ENCODE measurements at regions not wholly inside any gene's neighbourhood (a gene's known extent, or its start where the extent isn't known, plus 50 kb on each side); places are given as distances from the start of the nearest gene placed in this dataset.

DNA sequence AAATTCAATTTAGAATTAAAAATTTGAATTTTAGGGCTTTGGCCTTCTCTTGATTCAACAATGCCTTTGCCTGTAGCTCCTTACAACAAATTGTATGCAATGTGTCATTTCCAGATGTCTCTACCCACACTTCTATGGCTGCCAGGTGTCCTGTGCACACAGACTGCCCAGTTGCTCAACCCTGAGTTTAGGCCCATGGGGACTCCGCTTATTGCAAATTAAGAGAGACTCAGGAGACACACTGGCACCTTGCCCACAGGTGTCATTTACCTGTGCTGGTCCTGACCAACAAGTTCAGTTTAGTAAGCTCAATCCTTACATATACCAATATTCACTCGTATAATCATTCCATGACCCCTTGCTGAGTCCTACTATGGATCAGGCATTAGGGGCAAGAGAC, 236.1 kb downstream of the OMA1 start:
- ChIA-PET POLR2A (no interaction called here), CTCF (no interaction called here)
- intact Hi-C loops (cut with micrococcal nuclease): no loop called here
- Mint-ChIP-seq H3K27me3 (no peaks in the 10 kb centered on the region), H3K9me3 (no peaks in the 10 kb centered on the region), H3K36me3 (ENCODE audit: low read depth) (no peaks in the 10 kb centered on the region), H3K4me1 (no peaks in the 10 kb centered on the region), H3K4me3 (no peak overlapping the region), H3K27ac (no peak overlapping the region)
- DNase-seq: no peak
- no peak for ATAC-seq (ENCODE audit: low read depth)
- TF ChIP-seq, protein P1, sequence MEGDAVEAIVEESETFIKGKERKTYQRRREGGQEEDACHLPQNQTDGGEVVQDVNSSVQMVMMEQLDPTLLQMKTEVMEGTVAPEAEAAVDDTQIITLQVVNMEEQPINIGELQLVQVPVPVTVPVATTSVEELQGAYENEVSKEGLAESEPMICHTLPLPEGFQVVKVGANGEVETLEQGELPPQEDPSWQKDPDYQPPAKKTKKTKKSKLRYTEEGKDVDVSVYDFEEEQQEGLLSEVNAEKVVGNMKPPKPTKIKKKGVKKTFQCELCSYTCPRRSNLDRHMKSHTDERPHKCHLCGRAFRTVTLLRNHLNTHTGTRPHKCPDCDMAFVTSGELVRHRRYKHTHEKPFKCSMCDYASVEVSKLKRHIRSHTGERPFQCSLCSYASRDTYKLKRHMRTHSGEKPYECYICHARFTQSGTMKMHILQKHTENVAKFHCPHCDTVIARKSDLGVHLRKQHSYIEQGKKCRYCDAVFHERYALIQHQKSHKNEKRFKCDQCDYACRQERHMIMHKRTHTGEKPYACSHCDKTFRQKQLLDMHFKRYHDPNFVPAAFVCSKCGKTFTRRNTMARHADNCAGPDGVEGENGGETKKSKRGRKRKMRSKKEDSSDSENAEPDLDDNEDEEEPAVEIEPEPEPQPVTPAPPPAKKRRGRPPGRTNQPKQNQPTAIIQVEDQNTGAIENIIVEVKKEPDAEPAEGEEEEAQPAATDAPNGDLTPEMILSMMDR (IDR thresholded peaks at IDR 0.05): no peak

DNA sequence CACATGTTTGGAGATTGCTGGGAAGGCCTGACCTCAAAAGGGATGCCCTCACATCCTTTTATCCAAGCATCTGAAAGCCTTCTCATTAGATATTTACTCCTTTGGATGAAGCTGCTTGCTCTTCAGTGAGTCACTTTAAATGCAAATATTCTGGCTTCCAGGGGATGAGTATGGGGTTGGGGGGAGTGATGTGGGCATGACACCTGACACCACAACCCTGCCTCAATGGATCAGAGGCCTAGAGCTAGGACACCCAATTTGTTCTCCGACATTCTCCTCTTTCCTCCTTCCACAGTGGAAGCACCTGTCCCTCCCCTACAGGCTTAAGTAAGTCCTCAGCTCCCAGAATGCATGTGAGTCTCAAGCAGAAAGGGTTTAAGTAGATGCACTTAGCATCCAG, 238.3 kb downstream of the OMA1 start:
- Mint-ChIP-seq H3K4me3 (no peak overlapping the region), H3K27ac (no peak overlapping the region), H3K4me1 (no peaks in the 10 kb centered on the region), H3K36me3 (ENCODE audit: low read depth) (no peaks in the 10 kb centered on the region), H3K27me3 (no peaks in the 10 kb centered on the region), H3K9me3 (no peaks in the 10 kb centered on the region)
- intact Hi-C loops (cut with micrococcal nuclease): no loop called here
- DNase-seq: no peak
- no peak for ATAC-seq (ENCODE audit: low read depth)
- ChIA-PET POLR2A (interaction anchor here (0.7 kb wide), 1 partner anchor 14 kb away, joined by 4 read pairs; no protein-coding TSS in a partner anchor), CTCF (no interaction called here)
- TF ChIP-seq, protein P1 (IDR thresholded peaks at IDR 0.05): no peak

DNA sequence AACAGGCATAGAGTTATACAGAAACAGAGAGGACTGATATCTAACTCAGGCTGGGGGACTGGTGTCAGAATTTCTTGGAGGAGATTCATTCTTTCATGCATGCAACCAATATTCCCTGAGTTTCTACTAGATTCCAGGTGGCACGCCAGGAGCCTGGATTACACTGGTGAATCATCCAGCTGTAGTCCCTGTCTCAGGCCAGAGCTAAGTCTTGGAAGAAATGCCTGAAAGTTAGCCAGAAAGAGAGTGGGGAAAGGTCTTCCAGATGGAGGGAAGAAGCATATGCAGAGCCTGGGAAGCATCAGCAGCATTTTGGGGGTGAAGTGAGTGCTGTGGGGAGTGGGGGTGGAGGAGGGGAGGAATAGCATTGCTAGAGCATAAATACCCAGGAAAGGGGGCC, 239.1 kb downstream of the OMA1 start:
- ATAC-seq (ENCODE audit: low read depth): no peak
- TF ChIP-seq, protein P1 (IDR thresholded peaks at IDR 0.05): no peak
- ChIA-PET CTCF (no interaction called here), POLR2A (no interaction called here)
- no peaks in the 10 kb centered on the region for H3K4me1 Mint-ChIP-seq
- H3K4me3 Mint-ChIP-seq: no peak overlapping the region
- no peaks in the 10 kb centered on the region for H3K36me3 Mint-ChIP-seq (ENCODE audit: low read depth)
- no peak for DNase-seq
- H3K27me3 Mint-ChIP-seq: no peaks in the 10 kb centered on the region
- no peaks in the 10 kb centered on the region for H3K9me3 Mint-ChIP-seq
- intact Hi-C loops (cut with micrococcal nuclease): no loop called here
- no peak overlapping the region for H3K27ac Mint-ChIP-seq

DNA sequence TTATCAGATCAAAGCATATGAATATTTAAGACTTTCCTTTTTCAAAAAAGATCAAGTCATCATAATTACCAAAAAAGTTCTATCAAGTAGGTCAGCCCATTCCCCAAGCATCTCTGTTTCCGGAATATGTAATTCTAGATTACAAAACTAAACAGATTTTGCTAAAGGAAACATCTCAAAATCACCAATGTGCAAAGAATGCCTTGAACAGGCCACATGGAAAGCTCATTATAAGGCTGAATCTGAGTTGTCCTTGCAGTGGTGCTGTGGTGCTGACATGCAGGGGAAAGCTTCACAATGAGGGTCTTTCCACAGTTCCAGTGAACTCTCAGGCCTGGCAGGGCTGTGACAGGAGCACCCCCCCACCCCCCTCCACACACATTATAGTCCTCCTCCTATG, 240.9 kb downstream of the OMA1 start:
- no peak for ATAC-seq (ENCODE audit: low read depth)
- no peaks in the 10 kb centered on the region for H3K4me1 Mint-ChIP-seq
- CTCF ChIA-PET: no interaction called here
- no peak overlapping the region for H3K4me3 Mint-ChIP-seq
- intact Hi-C loops (cut with micrococcal nuclease): no loop called here
- H3K27me3 Mint-ChIP-seq: no peaks in the 10 kb centered on the region
- H3K36me3 Mint-ChIP-seq (ENCODE audit: low read depth): no peaks in the 10 kb centered on the region
- H3K27ac Mint-ChIP-seq: no peak overlapping the region
- DNase-seq: no peak
- POLR2A ChIA-PET: no interaction called here
- TF ChIP-seq, protein P1 (IDR thresholded peaks at IDR 0.05): no peak
- no peaks in the 10 kb centered on the region for H3K9me3 Mint-ChIP-seq

DNA sequence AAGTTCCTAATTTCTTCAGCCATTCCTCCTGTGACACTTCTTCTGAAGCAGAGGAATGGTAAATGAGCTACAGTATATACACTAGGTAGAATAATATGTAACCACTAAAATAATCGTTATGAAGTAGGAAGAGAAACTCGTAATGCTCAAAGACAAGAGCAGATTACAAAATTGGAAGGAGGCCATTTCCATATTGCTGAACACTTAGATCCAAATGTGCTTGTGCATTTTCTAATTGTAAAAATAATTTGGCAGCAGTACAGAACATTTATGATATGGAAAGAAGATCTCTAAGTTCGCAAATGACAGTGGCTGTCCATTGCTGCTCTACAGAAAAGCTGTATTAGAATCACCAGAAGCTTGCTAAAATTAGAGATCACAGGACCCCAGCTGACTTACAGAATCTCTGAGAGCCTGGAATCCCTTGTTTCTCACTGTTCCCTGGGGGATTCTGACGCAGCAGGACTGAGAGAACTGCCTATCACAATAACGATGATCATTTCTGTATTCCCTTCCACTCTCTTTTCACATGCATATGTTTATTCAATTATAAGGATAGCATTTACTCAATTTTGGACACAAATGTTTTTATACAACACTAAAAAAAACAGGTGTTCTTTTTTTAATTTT, 242.1 kb downstream of the OMA1 start:
- Mint-ChIP-seq H3K4me3 (no peak overlapping the region), H3K36me3 (ENCODE audit: low read depth) (no peaks in the 10 kb centered on the region), H3K4me1 (no peaks in the 10 kb centered on the region), H3K27ac (no peak overlapping the region), H3K9me3 (no peaks in the 10 kb centered on the region), H3K27me3 (no peaks in the 10 kb centered on the region)
- TF ChIP-seq, protein P1 (IDR thresholded peaks at IDR 0.05): no peak
- ChIA-PET POLR2A (no interaction called here), CTCF (no interaction called here)
- ATAC-seq (ENCODE audit: low read depth) (no peak), DNase-seq (no peak)
- intact Hi-C loops (cut with micrococcal nuclease): no loop called here
